ELR (cell line): ENCODE measurements at regions not wholly inside any gene's neighbourhood (a gene's known extent, or its start where the extent isn't known, plus 50 kb on each side); places are given as distances from the start of the nearest gene placed in this dataset.
"Not testable (repeated sequence)": the region's sequence is repeated elsewhere in the genome, so short reads cannot be mapped to it uniquely, and the experiment has no call there.

Experiments
- DNase-seq: peaks from one replicate; pipeline ENCODE4 v3.0.0-alpha.2; 2015; ENCODE audit warnings: low read depth

DNA sequence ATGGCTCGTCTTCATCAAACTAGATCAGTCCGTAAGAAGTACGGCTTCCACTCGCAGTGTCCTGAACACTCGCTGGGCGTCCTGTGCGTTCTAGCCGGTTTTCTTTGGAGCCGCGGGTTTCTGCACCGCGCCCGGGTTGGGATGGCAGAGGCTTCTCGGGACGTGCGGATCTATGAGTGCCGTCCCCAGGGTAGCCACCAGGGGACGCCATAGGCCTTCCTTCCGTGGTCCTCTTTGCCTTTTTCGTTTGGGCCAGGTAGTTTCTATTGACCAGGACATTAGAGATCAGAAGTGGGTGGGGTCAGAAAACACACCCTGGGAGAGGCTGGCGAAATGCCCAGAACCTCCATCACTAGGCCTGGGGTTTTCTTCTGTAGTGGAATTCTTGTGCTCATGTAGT lies 273.8 kb downstream of the FAM72C start:
- DNase-seq, result peak; percentile 26

DNA sequence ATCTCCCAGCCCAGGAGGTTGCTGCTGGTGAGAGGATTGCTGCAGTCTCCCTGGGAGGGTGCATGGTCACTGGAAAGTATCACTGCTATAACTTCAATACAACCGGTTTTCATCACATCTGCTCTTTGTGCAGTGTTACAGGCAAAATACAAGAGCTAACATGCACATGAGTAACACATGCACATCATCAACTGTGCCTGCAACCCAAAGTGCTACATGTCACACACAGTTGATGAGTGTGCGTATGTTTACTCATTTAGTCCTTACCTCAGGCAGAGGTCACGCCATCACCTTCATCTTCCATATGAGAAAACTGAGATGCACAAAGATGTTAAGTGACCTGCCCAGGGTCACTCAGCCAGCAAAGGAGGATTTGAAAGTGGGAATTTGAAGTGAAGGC lies 277.7 kb downstream of the FAM72C start:
- DNase-seq, result no peak

DNA sequence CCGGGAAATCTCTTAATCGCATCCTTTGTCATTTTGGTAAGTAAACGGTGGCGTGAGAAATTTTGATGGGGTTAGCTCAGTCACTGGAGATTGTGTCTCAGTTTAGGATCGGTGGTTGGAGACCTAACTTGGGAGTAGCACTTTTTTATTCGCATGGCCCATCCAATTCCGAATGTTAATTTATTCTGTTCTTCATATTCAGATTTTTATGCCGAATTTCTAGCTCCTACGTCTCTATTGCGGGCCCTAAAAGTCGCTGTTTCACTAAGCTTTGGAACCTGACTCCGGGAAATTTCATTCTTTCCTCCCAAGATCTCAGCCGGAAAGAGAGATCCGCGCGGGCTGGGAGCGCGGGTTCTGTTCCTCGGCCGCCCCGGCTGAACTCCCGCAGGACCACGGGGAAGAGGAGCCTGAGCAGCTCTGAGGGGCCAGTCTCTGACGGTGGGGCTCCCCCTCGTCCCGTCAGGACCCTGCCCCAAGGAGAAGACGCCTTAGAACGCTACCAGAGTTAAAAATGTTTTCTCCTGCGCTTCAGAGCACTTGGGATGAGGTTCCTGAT lies 279.7 kb downstream of the FAM72C start:
- no peak for DNase-seq

DNA sequence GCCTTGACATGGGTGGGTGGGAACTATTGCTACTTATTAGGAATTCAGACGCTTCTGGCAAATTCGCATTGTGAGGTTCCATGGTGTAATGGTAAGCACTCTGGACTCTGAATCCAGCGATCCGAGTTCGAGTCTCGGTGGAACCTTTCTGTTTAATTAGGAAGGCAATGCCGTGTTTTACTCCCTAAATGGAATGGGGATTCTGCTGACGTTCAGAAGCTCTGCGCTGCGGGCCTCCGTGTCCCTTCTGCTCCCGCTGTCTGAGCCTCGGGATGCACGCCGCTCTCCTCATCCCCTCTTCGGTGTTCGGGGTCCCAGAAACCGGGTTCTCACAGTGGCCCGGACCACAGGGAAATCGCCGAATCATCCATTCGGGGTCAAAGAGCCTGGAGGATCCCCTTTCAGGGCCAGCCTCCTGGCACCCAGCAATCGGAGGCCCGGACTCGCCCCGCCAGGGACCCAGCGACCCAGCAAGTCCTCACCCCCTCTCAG lies 280.3 kb downstream of the FAM72C start:
- DNase-seq, result peak; percentile 69

DNA sequence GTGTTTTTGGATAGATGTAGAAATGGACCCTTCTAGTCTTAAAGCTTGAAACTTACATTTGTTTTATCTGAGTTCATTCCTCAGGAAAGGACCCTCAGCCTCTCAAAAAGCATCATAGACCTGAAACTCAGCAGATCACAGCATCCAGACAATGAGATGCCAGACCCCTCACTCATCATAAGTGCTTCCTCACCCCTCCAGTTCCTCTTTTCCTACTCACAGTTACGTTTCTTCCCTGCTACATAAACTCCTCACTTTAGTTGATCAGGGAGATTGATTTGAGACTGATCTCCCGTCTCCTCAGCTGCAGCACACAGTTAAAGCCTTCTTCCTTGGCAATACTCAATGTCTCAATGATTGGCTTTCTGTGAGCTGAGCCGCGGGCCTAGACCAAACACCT lies 282.0 kb downstream of the FAM72C start:
- no peak for DNase-seq

DNA sequence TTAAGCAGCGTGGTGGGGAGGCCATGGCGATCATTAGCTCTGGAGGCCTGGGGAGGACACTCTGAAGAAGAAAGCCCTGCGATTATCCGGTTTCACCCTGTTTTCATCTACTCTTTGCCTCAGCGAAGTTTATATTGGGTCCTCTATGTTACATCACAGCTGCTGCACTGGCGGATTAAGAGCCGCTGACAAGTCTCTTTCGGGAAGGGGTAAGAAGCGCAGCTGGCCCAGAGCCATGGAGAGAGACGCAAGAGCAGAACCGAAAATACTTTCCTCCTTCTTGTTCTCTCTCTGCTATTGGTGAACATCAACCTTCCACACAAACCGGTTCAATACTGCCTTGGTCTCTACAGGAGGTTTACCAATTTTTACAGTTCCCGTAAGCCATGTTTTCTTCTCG lies 291.5 kb downstream of the FAM72C start:
- DNase-seq, result no peak

DNA sequence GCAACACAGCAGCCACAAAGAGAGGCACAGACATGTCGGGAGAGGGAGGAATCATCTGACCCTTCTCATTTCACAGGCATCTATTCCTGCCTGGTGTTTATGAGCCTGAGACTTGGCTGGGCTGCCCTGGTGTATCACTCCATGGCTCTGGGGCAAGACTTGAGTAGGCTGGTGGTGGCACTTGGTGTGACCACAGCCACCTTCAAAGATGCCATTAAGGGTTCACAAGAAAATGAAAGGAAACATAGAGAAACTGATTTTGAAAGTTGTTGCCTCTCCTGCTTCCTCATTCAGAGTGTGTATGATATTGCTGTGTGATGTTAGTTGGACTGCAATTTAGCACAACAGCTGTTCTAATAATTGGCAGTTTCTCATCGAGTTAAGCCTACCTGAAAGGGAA lies 298.8 kb downstream of the FAM72C start:
- no peak for DNase-seq

DNA sequence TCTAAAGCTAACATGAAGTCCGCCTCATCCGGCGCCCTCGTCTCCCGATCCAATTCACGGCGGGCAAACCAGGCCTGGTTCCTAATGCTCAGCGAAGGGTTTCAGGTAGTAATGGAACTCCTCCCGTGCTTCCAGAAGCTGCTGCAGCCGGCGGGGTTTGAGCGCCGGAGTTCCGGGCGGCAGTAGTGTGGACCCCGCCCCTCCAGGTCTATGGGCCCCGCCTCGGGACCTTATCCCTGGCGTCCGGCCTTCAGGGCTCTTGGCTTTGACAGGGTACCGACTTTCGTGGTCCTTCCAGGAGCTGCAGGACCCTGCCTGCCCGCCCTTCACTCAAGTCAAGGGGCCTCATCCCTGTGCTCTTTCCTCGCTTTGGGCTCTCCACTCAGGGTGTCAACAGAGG lies 304.1 kb downstream of the FAM72C start:
- no peak for DNase-seq

DNA sequence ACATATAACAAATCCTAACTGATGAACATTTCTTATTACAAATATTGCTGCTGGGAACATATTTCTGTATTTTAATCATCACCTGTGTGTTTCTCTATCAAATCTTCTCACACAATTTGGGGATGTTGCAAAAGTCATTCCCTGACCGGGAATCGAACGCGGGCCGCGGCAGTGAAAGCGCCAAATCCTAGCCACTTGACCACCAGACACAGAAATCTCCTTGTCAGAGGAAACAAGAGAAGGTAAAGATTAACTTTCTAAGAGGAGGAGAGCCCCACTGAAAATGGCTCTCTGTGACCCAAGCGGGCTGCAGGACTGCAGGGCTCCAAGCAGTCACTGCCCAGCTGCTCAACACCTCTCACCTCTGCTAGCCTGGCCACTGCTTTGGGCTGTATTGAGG lies 304.9 kb downstream of the FAM72C start:
- no peak for DNase-seq

DNA sequence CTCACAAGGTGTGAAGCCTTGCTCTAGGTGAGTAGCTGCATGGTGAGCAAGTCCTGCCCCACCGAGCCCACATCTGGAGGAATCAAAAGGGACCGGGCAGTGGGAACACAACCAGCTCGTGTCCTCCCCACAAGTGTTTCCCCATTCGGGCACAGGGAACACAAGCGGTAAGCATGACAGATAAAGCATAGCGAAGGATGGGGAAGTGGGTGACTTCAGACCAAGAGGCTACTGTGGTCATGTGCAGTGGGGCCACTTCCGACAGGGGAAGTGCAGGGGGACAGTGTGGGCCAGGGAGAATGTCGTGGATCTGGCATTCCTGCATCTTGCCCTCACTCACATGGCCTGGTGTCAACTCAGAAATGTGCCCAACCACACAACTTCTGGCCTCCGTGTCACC lies 306.2 kb downstream of the FAM72C start:
- DNase-seq, result no peak

DNA sequence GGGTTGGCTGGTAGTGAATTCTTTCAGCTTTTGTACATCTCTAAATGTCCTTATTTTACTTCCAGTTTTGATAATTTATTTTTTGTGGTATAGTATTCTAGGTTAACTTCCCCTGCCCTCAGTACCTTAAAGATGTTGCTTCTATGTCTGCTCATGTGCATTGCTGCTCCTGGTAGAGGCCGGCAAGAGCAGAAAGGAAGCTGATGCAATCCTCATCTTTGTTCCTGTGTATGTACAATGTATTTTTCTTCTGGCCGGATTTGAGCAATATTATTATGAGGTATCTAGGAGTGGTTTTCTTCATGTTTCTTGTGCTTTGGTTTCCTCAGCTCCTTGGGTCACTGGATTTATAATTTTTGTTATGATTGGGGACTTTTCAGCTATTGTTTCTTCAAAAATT lies 308.7 kb downstream of the FAM72C start:
- DNase-seq, result not testable (repeated sequence)

DNA sequence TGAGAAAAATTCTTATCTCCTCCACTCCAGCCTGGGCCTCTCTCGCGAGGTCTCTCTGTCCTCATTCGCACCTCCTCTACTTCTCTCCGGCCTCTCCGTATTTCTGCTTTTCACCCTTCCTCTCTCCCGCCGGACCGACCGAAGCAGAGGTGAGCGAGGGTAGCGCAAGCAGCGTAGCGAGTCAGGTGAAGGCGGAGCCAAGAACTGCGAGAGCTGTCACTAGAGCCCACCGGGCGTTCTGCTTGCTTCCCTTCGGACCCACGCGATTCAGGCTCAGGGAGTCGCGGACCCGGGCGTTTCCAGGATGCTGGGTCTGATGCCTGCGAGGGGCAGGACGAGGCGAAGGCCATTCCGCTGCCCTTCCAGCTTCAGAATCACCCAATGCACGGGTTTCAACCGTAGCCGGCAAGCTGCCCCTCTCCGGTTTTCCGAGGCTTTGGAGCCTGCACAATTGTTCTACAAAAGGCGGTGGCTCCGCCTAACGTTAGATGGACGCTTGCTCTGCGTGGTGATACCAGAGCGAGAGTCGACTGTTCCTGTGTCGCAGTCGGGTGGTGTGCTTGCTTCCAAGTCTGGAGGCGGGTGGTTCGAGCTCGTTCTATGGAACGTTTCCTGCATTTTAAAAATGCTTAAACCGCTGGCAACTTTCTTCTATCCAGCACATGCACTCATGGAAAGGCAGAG lies 310.2 kb downstream of the FAM72C start:
- no peak for DNase-seq

DNA sequence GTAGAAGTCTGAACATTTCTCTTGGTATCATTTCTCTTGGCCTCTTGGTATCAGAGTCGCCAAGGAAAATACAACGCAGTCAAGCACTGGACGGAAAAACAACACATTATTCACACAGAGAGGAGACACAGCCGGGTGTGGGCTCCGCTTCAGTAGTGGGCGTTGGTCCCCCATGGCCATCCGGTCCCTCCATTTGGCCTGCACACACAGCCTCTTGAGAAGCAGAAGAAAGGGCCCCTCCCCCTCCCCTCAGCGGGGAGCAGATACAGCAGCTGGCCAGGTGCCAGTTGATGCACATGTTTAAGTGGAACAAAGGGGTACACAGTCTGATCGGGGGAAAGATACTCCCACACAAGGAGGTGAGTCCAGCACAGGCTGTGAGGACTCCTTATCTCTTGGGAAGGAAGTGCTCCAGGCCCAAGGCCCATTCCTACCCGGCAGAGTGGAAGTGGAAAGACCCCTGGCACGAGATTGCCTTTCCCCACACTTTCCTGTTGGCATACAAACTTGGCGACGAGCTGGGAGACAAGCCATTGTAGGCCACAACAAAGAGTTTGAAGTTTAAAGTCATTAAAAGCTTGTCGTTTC lies 311.3 kb downstream of the FAM72C start:
- DNase-seq, result no peak

DNA sequence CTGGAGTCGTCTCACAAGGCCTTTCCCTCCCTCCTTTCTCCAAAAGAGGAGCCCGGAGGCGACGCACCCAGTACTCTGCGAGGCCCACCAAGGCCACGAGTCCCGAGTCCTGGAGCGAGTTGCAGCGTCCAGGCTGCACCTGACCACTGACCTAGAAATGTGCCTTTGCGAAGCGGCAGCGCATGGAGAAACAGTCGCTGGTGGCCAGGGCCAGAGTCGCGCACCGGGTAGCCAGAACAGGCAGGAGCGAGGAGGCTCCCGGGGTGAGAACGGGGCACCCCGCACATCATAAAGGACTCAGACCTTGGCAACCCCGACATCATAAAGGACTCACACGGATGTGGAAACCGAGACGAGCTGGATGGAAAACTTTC lies 318.4 kb downstream of the FAM72C start:
- no peak for DNase-seq

DNA sequence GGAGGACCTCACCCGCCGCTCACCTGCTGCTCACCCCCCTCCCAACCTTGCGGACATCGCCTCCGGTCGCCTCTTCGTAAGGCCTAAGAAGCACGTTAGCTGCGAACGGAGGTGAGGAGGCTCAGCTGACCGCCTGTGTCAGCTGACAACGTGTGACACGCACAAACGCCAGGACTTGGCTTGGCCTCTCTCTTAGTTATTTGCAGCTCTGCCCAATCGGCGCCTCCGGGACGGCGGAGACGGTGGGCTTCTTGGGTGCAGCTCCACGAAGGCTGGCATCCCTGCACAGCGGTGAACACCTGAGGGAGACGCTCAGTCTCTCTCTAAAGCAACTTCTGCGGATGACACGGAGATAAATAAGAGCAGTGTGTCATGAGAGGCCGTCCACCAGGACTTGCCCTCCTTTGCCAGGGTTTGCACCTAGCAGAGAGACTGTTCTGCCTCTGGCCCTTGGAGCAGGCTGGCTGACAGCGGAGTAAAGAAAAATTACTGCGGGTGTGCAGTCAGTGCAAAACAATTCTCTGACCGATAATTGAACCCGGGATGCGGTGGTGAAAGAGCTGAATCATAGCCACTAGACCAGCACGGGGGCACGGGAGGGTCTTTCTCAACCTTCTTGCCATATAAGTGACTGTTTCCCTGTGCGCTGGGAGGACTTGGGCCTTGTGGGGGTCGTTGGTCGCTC lies 318.9 kb downstream of the FAM72C start:
- no peak for DNase-seq

DNA sequence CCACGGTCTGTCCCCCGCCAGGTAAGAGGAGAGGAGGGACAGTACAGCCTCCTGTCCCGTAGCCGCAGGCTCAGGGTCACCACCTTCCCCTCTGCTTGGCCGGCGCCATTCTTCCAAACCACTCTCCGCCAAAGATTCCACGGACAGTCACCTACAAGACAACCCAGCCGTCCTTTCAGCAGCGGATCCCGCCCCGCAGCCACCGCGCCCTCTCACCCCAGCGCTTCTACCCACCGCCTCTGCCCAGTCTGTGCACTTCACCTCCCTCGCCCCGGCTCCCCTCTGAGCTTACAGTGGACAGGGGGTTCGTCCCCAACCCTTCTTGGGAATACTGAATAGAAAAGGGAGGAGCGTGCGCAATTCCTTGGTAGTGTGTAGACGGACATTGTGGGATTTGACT lies 319.6 kb downstream of the FAM72C start:
- DNase-seq, result no peak

DNA sequence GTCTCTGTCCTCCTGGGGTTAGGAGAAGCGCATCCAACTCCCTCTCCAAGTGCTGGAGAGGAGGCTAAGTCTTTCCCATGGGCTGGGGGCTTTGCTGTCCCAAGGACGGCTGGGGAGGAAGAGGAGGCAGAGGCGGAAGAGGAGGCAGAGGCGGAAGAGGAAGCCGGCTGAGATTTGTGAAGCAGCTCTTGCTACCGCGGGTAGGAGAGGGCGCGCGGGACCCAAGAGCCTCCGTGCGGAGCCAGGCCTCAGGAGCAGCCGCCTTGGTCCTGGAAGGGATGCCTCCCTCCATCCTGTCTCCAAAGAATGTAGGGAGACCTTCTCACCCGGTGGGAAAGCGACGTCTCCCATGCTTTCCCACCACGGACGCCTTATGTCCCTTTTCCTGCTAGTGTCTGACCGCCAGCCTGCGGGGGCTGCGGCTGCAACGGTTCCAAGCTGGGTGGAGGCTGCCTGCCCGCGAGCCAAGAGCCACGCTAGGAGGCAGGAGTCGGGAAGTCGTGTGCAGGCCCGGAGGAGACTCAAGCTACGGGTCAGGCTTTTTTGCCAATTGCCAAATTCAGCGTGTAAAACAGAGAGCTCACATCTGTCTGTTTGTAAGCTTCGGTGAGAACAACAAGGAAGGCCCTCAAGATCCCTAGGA lies 320.3 kb downstream of the FAM72C start:
- no peak for DNase-seq

DNA sequence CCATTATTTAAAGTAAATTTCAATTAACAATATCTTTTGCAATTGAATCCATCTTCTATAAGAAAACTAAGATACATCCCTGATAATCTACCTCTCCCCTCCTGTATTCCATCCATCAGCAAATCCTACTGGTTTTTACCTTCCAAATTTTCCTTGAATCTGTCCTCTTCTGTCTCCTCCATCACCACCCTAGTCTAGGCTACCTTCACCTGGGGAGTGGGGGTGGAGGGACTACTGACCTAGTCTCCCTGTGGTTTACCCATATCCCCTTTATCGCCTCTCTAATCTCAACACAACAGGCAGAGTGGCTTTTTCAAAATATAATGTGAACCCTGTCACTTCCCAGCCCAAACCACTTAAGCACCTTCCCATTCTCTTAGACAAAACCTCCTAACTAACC lies 327.8 kb downstream of the FAM72C start:
- not testable (repeated sequence) for DNase-seq

DNA sequence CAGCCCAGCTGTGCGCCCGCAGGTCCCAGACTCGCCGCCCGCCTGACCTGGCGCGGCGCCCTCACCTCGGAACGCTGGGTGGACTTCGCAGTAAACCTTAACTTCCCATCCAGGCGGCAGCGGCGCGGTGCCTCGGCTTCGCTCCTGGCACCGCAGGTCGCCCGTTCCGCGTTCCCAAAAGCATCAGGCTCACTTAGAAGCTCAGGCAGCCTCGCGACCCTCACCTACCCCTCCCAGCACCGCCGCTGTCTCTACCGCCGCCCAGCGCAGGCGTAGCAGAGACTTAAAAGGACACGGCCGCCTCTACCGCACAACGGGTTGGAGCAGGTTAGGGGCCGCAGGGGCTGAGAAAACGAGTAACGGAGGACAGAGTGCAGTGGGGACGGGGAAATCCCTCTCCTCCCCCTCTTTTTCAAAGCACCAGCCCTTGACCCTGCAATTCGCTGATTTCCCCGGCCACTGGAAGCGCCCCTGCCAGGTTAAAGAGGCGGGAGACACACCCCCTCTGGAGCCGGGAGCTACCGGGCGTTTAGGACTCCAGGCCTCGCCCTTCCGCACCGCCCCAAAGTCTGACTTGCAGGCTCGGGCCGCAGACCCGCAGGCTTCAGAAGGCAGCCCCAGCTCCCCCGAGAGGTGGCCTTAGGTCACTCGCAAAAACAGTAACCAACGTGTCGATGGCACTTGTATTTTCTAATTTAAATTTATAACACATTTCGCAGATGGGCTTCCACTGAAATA lies 328.5 kb downstream of the FAM72C start:
- no peak for DNase-seq

DNA sequence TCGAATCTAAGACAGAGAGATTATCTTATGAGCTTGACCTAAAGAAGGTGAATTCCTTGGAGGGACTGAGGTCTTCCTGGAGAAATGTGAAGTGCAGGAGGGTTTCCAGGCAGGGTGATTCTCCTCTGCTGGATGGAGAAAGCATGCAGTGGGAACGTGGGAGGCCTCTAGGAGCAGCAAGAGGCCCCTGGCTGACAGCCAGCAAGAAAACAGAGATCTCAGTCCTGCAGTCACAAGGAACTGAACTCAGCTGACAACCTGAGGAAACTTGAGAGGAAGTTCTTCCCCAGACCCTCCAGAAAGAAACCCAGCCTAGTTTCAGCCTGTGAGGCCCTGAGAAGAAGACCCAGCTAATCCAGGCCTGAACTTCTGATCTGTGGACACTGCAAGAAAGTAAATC lies 345.9 kb downstream of the FAM72C start:
- no peak for DNase-seq

DNA sequence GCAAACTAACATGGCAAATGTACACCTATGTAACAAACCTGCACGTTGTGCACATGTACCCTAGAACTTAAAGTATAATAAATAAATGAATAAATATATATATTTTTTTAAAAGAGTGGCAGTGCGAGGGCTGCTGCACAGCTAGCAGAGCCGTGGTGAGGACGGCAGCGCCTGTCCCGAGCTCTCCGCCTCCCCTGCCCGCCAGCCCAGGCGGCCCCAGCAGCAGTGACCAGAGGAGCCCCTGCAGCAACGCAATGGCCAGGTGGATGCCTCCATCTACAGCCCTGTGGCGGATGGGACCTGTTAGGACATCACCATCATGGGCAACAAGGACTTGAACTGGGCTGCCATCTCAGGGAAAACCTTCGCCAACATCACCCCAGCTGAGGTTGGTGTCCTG lies 351.9 kb downstream of the FAM72C start:
- DNase-seq, result no peak

DNA sequence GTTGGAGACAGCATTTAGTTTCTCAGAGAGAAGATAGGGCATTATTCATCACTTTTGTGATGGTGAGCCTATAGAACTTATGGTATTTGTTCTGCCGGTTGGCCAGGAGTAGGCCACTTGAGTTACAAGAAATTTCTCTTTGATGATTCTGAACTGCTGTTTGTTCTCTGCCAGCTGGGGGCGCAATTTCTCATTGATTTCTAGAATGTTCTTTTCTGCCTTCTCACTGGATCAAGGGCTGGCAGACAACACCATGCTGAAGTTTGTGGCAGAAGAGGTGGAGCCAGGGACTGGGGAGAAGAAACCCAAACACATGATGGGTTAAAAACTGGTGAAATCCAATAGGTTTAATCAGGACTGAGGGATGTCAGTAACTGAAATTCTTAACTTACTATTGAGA lies 360.6 kb downstream of the FAM72C start:
- DNase-seq, result peak; percentile 6
